ENCODE measurements at regions not wholly inside any gene's neighbourhood (a gene's known extent, or its start where the extent isn't known, plus 50 kb on each side); places are given as distances from the start of the nearest gene placed in this dataset.
A peak's percentile ranks its signal among the peaks of the same experiment; 100 is the strongest.
"Not testable (repeated sequence)": the region's sequence is repeated elsewhere in the genome, so short reads cannot be mapped to it uniquely, and the experiment has no call there.

DNA sequence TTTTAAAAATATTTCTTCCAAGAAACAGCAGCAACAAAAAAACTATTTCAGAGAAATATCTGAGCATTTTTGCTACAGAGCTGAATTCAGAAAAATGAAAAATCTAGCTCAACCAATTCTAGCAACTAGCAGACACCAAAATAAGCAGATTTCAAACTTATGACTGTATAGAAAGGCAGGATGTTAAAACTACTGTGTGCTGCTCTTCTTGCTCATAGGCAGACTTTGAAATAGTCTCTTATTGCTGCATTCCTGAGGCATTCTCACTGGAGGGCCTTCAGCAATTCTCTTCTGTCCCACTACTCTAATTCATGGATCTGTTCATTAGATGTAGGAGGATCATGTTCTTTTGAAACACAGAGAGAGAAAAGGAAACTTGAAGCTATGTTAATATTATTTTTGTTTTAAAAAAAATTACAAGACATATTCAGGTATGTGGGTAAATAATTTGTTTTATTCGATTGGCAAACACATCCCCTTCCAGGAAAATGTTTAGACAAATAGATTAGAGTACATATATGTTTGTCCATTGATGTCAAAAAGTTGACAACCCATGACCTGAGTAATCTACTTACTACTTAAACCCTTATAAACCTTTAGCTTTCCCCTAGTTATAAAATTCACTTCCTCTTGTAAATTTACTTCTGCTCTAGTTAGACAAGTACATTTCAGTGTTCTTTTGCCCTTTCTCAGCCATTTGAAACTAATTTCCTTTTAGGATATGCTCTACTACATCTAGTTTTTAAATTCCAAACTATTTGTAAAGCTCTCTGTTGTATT, 428.2 kb upstream of the POT1 start:
- peak; percentile 38 for DNase-seq

DNA sequence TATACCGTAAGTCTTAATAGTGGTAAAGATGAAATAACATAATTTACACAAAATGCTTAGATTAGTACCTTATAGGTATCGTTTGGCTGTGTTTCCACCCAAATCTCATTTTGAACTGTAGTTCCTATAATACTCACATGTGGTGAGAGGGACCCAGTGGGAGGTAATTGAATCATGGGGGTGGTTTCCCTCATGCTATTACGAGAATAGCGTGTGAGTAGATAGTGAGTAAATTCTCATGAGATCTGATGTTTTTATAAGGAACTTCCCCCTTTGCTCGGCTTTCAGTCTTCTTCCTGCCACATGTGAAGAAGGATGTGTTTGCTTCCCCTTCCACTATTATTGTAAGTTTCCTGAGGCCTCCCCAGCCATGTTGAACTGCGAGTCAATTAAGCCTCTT, 426.3 kb upstream of the POT1 start:
- peak; percentile 92 for DNase-seq

DNA sequence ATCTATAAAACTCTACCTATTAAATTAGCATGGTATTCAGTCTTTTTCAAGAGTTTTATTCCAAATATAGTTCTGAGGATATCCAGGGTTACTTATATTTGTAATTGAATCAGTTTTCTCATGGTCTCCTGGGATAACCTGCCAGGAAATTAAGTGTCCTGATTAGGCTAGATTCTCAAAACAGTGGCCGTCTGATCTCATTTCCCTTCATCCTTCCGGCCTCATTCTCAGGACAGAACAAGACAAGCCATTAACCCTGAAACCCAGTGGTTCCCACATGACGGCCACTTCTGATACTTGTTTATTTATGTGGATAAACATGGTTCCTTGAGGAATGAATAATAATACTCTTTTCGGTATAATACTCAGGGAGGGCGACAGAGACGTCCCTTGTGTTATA, 417.6 kb upstream of the POT1 start:
- no peak for DNase-seq

DNA sequence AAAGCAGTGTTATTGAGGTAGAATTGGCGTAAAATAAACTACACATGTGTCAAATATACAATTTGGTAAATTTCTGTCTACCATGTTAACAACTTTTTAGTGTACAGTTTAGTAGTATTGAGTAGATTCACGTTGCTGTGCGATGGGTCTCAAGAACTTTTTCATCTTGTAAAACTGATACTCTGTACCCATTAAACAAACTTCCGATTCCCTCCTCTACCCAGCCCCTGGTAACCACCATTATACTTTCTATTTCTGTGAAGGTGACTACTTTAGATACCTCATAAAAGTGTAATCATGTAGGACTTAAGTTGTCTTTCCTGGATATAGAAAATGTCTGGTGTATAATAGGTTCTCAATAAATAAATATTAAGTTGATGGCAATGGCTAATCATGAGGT, 408.5 kb upstream of the POT1 start:
- no peak for DNase-seq

DNA sequence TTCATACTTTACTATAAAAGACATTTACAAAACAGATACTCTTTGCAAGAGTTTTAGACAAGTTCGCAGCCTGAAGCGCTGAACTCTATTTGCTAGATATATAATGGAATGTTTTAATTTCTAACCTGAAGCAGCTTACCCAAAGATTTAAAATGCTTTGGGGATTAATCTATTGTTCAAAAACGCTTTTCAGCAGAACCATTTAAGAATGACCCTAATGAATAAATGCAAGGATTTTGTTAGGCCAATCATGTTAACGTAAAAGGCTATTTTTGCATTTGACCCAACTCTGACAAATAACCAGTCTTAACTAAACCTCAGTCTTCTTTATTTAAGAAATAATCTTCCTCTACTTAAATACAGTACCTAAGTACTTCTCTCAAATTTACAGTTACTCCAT, 406.7 kb upstream of the POT1 start:
- DNase-seq: no peak

DNA sequence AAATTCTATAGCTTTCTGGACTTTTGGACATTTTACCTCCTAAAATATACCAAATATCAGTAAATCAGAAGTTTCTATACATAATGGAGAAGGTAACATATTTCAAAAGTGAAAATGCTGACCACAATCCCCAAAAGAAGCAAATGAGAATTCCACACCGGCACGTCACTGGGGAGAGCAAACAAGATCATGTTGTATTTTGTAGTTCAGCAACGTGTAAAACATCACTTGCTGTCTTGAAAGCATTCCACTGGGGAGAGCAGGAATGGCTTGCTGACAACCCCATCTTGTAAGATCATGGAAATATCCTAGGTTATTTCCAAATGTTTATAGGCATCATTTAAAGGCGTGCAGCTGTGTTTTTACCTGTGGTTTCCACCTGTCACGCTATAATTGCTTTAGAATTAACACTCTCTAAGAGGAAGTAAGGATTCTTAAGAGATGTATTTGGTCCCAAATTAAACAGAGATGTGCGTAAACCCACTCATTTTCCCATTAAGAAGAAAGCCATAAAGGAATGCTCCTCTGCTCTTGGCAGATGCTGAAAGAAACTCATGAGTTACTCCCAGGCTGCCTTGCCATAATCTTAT, 397.1 kb upstream of the POT1 start:
- DNase-seq: no peak

DNA sequence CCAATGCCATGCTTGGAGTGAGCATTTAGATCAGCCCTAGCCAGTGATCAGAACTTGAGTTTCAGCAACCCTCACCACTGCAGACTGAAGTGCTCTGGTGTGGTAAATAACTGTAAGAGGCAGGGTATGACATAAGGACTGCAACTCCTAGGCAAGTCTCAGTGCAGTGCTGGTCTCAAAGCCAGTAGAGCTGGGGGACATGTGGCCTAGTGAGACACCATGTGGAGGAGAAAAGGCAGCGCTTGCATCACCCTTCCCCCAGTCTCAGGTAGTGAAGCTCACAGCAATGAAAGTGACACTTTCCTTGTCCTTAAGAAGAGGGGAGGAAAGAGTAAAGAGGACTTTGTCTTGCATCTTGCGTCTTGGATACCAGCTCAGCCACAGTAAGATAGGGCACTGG, 386.8 kb upstream of the POT1 start:
- DNase-seq: no peak

DNA sequence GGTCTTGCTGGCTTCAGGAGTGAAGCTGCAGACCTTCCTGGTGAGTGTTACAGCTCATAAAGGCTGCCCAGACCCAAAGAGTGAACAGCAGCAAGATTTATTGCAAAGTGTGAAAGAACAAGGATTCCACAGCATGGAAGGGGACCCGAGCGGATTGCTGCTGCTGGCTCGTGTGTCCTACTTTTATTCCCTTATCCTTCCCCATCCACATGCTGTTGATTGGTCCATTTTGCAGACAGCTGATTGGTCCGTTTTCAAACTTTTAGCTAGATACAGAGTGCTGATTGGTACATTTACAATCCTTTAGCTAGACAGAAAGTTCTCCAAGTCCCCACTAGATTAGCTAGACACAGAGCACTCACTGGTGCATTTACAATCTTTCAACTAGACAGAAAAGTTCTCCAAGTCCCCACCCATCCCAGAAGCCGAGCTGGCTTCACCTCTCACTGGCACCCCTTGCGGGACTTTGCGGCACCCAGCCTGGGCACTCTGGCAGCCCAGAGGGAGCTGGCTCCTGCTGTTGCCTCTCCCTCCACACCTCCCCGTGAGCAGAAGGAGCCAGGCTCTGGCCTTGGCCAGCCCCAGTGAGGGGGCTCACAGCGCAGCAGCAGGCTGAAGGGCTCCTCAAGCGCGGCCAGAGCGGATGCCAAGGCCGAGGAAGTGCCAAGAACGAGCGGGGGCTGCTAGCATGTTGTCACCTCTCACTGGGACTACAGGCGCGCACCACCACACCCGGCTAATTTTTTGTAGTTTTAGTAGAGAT, 369.6 kb upstream of the POT1 start:
- DNase-seq: no peak

DNA sequence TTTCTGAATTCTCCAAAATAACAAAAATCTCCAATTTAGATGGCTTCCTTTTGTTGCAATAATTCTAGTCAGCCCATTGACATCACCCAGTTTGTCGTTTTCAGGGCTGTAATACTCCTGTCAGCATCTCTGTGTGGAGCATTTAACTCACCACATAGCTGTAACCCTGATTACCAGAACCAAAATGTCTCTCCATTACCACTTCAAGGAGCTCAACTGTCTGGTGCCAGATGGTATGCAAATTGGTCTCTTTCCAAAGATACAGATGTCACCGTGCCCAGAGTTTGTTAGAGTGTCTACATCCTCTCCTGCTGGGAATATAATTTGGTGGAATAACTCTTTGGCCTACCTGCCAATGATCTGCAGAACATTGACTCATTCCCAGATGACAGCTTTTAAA, 350.3 kb upstream of the POT1 start:
- no peak for DNase-seq

DNA sequence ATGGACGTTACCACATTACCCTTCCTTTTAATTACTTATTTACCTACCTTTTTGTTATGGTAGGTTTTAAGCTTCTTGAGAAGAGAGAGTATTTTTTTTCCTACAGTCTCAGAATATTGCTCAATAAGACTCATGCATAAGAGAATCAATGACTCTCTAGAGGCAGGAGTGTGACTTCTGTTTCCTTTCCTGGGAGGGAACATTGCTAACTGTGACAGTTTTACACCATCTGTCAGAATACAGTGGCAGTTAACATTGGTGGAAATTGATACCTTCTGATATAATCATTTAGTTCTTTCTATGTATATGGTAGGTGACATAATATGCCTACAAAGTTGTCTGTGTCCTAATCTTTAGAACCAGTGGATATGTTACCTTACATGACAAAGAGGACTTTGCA, 348.7 kb upstream of the POT1 start:
- no peak for DNase-seq

DNA sequence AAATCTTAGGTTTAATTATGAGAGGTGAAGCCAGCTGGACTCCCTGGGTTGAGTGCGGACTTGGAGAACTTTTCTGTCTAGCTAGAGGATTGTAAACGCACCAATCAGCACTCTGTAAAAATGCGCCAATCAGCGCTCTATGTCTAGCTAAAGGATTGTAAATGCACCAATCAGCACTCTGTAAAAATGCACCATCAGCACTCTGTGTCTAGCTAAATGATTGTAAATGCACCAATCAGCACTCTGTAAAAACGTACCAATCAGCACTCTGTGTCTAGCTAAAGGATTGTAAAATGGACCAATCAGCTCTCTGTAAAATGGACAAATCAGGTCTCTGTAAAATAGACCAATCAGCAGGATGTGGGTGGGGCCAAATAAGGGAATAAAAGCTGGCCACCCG, 345.1 kb upstream of the POT1 start:
- DNase-seq: not testable (repeated sequence)

DNA sequence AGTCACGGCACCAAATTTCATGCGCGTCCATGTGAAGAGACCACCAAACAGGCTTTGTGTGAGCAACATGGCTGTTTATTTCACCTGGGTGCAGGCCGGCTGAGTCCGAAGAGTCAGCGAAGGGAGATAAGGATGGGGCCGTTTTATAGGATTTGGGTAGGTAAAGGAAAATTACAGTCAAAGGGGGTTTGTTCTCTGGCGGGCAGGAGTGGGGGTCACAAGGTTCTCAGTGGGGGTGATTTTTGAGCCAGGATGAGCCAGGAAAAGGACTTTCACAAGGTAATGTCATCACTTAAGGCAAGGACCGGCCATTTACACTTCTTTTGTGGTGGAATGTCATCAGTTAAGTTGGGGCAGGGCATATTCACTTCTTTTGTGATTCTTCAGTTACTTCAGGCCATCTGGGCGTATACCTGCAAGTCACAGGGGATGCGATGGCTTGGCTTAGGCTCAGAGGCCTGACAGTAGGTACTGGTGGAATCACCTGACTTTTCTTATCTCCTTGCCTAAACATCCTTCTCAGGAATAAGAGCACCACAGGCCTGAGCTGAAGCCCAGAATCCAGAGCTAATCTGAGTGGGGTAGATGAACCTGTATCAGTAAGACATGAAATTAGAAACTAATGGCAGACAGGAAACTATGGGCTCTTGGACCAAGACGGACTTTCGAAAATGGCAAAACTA, 334.7 kb upstream of the POT1 start:
- DNase-seq: not testable (repeated sequence)

DNA sequence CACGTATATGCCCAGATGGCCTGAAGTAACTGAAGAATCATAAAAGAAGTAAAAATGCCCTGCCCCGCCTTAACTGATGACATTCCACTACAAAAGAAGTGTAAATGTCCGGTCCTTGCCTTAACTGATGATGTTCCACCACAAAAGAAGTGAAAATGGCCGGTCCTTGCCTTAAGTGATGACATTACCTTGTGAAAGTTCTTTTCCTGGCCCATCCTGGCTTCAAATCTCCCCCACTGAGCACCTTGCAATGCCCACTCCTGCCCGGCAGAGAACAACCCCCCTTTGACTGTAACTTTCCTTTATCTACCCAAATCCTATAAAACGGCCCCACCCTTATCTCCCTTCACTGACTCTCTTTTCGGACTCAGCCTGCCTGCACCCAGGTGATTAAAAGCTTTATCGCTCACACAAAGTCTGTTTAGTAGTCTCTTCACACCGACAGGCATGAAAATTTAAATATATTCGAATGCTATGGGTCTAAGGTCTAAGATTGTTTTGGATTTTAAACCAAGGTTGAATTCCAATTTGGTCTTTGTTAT, 329.3 kb upstream of the POT1 start:
- DNase-seq: not testable (repeated sequence)

DNA sequence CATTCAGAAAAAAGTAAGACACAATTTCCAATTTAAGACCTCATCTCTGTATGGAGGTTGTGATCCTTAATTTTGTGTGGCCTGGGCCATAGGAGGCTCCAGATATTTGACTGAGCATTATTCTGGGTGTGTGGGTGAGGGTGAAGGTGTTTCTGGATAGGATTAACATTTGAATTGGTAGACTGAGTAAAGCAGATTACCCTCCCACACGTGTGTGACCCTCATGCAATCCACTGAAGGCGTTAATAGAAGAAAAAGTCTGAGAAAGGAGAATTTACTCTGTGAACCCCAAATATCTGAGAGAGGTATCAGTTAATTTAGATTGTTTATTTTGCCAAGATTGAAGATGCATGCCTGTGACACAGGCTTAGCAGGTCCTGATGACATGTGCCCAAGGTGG, 328.0 kb upstream of the POT1 start:
- no peak for DNase-seq

DNA sequence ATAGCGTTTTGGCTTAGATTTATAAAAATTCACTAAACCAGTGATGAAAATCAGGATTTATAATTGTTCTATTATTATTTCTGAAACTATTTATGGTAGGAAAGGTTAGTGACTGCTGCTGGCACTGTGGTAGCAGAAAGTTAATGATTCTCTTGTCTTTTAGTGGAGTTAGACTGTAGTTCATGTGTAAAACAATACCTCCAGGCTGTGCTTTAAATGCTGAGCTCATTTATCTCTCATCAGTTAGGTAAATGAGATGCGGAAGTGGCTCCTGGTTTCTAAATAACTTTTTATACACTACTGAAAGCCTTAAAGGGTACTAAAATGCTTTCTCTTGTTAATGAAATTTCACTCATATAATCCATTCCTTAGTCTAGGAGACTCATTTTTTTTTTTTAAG, 326.8 kb upstream of the POT1 start:
- no peak for DNase-seq

DNA sequence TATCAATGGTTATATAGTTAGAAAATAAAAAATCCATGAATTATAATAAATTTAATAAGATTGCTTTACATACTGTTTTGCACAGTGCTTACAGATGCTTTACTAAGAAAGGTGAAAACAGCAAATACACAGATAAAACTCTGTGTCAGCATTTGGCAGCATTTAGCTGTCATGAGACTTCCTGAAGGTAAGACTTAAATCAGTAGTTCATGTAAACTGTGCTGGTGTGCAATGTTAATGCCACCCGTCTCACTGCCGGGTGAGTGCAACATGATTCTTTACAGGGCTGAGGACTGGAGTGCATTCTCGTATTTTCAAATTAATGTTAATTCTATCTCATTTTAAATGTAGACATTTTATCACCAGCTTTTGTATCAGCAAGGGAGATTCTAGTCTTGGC, 326.2 kb upstream of the POT1 start:
- no peak for DNase-seq

DNA sequence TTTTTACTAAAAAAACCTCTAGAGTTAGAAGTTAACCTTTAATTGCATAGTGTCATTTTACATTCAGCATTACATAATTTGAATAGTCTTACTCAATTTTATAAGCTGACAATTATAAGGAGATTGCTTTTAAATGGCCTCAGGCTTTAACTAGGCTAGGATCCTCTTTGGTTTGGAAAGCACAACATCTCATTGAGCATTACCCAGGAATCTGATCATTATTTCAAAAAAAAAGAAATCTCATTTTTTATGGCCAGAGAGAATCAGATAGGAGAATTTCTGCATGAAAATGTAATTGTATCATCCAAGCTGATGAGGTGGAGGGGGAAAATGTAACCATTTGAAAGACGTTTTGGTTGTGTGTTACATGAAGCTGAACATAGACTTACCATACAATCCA, 324.9 kb upstream of the POT1 start:
- DNase-seq: no peak

DNA sequence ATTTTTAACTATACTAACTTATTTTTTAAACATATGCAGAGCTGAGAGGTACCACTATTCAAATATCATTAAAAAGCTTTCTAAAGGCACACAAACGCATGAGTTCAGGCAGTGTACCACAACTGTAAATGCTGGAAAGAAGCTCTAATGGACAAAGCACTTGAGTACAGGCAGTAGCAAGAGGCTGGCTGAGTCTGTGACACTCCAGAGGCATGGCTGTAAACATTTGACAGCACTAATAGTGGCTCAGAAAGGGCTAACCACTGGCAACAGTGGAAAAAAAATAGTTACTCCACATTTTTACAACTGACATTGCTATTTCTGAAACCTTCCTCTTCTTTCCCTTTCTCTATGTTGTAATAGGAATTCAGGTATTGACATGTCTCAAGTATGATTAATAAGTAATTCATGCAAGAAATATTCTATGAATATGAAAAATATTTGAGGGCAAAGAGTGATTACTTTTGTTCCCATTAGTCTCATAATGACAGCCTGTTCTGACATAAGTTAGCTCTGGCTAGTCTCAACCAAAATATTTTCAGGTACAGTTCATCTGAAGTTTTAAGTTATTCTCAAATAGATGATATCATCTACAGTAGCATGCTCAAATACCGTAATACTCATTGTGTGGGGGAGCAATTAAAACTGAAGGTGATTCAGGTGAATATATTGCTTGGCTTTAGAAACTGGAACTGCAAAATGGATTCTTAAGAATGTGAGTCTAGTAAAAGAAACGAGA, 324.0 kb upstream of the POT1 start:
- DNase-seq: no peak

DNA sequence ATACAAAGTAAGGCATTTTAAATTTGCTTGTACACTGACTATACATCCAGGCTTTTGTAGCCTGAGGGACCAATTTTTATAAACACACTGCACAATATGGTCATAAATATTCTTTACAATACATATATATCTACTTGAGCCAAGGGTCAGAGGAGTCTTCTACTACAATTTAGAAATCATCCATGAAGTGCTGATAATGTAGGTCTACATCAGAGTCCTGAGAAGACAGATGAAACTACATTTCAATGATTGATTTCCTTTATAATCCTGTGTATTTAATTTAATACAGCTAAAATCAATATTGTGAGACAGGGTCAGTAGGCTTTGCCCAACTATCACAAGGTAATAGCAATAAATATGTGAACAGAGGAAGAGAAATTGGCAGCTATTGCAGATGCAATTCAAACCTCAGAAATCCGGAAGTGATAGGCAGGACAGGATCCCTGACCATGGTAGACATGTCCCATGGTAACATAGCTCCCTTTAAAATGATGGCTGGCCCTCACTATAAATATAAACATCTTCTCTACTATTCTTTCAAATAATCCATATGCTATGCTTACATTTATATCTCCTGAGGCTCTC, 318.0 kb upstream of the POT1 start:
- DNase-seq: no peak

DNA sequence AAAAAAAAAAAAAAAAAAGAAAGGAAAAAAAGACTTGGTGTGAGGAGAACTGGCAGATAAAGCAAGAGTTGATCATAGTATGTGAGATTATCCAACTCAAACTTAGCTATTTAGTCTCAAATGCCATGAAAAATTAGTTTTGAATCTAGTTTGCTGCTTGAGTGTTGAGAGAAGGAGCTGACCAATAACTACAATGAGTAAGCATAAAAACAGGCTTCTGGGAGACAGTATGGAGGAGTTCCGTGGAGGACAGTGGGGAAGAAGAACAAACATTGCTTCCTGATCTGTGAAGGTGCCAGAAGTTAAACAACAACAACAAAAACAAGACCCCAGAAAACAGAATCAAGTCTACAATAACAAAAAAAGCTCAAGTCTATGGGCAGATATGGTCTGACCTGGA, 317.1 kb upstream of the POT1 start:
- DNase-seq: no peak

DNA sequence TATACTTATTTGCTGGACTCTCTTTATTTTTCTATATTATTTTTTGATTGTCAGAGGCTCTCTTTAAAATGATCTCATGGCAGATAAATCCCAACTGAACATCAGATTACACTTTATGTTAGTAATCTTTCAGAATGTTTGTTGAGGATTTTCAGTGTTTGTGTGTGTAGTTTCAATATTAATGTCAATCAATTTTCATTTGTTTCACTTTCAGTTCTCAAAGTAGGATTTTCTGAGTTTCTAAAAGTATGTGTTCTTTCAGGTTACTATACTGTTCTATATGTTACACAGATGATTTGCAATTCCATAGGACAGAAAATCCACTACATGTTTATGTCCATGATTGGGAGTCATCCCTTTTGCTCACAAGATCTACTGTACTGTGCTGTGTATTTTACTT, 311.9 kb upstream of the POT1 start:
- DNase-seq: no peak

DNA sequence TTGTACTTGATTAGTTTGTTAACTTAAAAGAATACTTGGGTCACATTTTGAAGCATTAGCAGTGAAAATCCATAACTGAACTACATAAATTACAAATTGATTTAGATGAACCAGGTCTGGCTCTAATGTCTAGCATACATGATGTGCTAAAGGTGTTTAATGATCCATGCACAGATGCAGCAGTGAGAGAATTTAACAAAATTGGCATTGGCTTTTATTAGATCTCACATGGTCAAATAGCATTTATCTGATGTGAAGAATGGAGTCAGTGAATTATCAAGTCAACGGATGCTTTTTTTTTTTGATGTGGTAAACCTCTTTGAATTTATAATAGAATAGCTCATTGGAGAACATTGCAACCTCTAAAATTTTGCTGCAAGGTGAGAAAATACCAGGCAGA, 293.0 kb upstream of the POT1 start:
- no peak for DNase-seq
